GM19025 (cell line): ENCODE measurements at regions not wholly inside any gene's neighbourhood (a gene's known extent, or its start where the extent isn't known, plus 50 kb on each side); places are given as distances from the start of the nearest gene placed in this dataset.

Experiments used
- ATAC-seq: cut with Tn5 transposase; IDR thresholded peaks from one replicate; pipeline ENCODE4 v1.9.1; 2021; ENCODE audit warnings: mild to moderate bottlenecking, low read depth, moderate library complexity; ENCODE audit not compliant: unreplicated experiment

DNA sequence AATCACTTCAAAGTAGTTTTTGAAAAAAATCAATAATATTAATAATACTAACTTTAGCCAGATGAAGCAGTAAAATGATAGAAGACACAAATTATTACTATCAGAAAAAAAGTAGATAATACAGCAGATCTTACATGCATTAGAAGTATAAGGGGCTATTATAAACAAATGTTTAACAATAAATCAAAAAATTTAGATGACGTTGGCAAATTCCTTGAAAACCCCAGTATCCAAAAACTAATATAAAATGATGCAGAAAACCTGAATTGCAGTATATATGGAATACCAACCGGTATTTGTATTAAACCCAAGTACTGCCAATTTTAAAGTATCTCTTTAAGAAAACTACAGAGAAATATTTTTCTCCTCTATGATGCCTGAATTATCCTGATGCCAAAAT, 573.3 kb upstream of the CTNND2 start:
- no peak for ATAC-seq

DNA sequence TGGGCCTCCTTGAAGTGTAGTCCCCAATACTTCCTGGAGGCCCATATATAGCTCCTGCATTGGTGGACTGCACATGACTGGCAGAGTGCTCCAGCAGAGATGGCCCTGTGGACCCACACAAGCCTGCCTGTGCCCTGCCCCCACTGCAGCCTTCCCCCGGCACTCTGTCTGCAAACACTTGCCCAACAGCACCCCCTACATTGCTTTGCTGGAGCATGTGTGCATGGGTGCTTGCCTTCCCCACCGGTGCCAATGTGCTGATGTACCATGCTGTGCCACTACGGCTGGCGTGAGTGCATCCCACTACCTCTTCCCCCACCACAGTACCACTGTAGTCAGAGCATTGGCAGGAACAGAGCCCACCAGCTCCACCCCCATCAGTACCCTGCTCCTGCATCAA, 563.6 kb upstream of the CTNND2 start:
- ATAC-seq = no peak

DNA sequence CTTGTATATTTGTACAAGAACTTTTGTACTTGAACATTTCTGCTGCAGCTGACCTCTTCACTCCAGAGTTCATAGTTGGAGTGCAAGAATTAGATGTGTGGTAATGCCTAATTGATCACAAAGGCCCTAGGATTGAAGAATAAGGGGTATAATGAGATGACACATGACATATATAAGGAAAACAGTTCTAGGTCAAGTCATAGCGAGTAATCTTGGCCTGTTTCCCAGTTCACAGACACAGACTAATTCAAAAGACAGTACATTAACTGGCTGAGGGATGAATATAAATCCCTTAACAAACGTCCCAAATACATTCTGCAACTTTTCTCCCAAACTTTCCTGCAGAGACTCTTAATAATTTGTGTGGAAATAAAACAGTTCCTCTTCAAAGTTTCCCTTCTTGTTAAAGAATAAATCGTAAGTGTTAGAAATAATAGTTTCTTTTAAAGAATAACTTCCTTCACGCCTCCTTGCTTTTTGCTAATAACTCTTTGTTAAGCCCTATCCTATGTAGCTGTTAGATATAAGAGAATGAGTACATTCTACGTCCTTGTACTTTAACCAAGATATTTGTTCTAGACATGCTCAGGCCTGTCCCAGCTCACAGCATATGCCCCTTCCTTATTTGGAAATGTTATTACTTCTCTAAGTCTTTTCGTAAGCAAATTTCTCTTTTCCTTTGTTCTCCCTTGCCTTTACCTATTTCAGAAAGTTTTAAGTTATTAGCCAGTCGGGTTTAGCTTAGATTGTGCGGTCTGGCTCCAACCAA, 556.4 kb upstream of the CTNND2 start:
- no peak for ATAC-seq

DNA sequence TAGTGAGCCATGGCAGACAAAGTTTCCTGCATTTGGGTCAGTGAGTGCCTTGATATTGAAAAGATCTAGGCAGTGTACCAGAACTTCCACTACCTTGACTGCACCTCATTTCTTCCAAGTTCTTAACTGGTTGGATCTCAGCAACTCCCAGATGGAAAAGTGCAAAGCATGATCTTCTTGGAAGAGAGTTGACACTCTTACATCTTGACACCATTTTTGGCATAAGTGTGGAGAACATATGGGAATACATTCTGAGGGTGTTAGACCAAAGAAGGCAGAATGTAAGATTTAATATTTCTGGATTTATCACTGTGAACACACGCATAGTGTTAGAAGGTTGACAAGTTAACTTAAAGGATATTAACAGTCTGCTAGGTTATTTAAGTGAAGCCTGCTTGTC, 555.1 kb upstream of the CTNND2 start:
- no peak for ATAC-seq

DNA sequence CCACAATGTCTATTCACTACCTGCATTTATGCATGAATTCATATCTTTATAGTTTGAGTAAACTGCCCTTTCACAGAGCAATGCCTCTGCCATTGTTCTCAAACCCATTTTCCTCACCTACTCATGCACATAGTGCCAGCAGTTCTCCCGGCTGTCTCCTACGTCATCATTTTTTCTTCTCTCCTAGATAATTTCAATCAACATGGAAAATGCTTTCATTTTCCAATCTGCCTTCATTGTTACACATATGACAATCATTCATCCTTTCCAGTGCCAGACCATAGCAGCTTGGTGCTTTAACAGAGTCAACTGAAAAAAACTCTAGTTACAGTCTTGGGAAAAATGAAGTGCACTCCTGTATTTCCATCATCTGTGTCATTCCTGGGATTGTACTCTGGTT, 514.8 kb upstream of the CTNND2 start:
- no peak for ATAC-seq

DNA sequence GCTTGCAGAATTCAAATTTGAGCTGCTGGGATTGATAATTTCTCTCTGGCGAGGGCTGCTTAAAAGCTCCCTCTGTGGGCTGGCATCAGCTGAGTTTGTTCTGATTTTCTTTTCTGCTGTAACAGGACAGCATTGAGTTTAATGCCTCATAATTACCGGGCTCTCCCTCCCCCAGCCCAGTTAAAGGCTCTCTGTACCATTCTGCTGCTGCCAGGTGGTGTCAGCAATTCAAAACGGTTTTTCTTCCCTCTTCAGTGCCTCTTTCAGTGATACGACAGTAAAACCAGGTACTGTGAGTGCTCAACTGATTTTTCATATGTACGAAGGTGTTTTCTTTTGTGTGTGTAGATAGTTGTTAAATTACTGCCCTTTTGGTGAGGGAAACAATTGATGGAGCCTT, 509.3 kb upstream of the CTNND2 start:
- ATAC-seq = no peak

DNA sequence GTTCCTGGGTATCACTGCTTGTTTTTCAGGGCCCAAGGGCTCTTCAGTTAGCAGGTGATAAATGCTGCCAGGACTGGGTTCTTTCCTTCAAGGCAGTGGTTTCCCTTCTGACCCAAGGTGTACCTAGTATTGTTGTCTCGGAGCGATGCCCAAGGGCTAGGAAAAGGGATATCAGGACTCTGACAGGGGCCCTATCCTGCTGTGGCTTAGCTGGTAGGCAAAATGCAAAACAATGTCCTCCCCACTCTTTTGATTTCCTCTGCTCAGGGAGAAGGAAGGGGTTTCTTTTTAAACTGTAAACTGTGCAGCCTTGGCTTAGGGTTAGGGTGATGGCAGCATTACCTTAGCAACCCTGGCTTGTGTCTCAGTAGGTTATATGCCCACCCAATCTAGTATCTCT, 508.8 kb upstream of the CTNND2 start:
- ATAC-seq = no peak

DNA sequence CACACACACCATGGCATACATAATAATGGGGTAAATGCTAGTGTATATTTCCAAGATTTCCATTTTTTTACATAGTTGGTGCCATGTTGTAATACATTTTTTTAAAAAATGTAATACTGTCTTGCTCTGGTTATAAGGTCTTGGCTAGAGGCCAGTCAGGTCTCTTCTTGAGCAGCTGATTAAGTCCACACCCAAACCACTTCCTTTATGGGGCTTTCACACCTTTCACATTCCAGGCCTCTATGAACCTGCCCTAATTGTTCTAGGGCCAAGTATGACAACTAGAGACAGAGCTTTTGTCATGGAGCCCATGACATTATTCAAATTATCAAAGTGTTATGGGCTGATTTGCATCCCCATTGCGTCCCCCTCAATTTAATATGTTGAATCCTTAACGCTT, 495.6 kb upstream of the CTNND2 start:
- no peak for ATAC-seq

DNA sequence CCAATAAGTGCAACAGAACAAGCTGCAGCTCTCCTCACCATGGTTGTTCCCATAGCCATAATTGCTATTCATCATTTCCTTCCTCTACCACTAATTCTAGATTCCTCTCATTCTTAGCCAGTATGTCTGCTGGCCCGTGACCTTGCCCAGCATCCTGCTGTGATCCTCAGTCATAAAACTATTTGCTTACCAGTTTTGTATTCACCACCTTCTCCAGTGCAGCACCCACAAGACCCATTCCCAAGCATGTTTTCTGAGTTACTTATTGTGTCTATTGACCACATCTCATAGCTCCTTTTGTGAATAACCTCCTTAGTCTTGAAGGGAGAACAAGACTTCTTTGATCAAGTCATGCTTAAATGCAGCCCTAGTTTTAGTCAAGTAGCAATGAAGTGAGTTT, 488.0 kb upstream of the CTNND2 start:
- ATAC-seq = no peak

DNA sequence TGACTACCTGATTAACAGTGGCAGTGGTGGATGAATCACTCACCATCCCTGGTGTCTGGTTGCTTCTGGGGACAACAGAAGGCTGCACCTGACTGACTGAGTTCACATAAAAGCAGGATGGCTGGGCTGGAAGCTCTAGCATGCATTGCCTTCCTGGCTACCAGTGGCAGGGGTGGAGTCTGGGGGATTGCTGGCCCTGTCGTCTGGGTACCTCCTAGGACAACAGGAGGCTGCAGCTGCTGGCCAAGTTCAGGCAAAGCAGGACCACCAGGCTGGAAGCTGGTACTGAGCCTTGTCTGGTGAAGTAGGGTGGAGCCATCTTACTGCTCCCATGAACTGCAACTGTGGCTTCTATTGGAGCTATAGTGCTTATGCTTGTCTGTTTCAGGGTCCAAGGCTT, 480.8 kb upstream of the CTNND2 start:
- ATAC-seq = no peak

DNA sequence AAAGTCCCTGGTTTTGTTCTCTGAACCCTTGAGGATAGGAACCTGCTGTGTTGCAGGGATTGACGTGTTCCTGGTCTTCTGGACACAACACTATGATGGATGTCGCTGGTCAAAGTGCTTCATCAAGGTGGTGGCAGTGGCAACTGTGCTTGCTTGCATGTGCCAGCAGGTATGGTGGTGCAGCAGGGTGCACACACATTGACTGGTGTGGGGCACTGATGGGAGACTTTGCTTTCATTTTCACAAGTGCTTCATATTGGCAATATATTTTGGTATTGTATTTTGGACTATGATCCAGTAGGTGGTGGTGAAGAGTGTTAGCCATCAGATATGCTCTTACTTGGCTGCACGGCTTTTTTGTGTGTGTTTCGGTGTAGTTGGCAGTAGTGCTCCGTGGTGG, 479.8 kb upstream of the CTNND2 start:
- no peak for ATAC-seq

DNA sequence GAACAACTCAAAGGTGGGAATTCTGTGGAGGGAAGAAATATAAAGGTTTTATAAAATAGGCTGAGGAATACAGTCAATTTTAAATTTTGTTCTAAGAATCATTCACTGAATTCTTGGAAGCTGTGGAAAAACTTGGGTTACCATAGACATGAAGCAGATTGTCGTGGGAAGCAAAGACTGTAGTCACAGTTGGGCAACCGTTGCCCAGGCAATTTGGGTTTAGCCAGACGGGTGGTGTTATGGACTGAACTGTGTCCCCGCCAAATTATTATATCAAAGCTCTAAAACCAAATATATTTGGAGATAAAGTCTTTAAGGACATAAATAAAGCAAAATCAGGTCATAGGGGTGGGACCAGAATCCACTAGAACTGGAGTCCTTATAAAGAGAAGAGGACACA, 463.7 kb upstream of the CTNND2 start:
- ATAC-seq = no peak

DNA sequence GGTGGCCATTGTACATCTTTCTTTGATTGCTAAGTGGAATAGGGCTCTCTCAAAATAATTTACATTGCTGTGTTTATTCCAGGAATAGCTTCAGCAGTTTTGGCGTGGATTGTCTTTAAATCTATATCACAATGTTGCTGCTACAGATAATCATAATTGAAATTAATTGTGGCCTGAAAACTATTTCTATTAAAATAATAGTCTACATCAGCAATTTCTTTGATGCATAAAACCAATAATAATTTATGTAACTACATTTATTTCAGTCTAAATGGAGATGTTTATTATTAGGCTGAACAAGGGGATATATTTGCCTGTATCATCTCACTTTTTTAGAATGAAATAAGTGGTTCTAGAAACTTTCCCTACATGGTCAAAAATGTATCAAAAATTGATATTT, 456.0 kb upstream of the CTNND2 start:
- ATAC-seq = no peak

DNA sequence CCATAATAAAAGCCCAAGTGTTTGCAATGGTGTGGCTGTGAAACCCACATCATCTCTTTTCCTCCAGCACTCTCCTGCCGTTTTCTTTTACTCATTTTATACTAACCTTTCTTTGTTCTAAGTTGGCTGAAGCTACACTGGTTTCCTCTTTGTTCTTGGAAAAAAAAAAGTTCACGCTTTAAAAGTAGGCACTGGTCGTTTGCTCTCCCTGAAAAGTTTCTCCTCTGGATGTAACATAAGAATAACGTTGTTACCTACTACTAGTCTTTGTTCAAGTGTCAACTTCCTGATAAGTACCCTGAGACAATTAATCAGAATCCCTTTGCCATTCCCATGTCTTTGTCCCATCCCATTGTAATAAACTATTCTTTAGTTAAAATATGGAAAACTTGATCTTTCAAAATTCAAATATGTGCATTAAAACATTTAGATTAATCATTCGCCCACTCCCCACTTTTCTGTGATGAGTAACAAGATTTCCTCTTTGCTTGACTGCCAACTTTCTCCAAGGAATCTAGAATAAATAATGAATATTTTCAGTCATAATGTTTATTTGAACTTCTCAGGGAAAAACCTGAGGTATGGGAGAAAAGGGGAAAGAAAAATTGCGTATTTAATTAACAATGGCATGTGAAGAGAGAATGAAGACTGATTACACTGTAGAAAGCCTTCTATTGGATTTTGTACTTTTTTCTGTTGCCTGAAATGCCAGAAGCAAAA, 454.3 kb upstream of the CTNND2 start:
- no peak for ATAC-seq

DNA sequence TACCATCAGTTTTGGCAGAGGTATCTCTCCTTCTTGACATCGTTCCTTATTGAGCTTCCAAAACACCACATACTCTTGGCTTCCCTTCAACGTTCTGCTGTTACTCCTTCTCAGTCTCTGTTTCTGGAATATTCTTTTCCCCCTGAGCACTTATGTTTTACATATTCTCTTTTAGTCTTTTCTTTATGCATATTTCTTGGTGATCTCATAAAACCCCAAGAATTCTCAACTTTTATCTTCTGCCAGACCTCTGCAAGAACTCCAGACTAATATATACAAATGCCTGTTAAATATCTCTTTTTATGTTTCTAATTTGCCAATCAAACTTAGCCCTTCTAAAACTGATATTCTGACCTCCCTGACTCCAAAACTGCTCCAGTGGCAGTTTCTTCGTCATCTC, 453.4 kb upstream of the CTNND2 start:
- no peak for ATAC-seq

DNA sequence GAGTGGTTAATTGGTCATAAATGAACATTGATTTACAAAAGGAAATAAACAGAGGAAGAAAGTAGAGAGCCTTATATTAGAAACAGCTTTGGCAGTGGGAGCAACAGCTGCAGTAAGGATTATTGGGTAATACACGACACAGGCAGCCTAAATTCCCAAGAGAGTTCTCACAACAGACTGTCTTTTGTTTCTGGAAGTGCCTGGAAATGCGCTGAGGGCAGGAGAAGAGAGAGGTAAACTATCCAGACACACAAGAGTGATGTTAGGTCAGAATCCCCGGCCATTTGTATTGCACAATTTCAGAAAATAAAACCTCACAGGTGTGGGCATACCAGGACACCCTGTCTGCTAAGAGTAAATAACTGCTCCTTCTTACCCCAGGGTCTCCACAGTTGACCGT, 450.4 kb upstream of the CTNND2 start:
- no peak for ATAC-seq

DNA sequence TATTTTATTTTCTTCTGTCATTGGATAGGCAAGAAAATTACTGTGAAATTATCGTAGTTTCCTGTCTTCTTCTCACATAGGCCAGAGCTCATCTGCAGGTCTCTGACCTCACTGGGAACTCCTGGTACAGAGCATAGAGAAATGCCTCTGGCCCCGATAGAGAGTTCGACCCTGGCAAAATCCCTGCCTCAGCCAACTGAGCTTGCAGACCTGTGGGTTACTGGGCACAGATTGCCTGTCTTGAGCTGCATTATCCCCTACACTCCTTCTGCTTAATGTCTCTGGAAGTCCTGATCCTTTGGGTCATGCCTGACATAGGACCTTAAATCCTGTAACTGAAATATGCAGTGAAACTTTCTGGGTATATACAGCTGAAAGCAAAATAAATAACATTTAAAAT, 439.3 kb upstream of the CTNND2 start:
- ATAC-seq = no peak

DNA sequence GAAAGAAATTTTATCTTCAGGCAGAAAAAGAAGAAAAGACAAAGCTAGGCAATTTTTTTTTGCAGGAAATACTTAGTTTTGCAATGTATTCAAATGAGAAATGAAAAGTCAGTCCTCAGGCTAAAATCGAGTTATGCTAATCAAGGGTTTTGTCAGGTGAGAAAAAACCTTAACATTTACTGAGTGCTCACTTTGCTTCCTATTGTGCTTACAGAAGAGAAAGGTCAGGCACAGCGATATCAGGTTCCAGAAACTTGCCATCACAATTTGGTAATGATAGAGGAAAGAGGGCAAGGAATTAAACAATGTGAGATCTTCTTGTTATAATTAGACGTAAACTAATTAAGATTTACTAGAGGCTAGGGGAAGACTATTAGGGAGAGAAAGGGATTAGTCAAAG, 431.7 kb upstream of the CTNND2 start:
- no peak for ATAC-seq

DNA sequence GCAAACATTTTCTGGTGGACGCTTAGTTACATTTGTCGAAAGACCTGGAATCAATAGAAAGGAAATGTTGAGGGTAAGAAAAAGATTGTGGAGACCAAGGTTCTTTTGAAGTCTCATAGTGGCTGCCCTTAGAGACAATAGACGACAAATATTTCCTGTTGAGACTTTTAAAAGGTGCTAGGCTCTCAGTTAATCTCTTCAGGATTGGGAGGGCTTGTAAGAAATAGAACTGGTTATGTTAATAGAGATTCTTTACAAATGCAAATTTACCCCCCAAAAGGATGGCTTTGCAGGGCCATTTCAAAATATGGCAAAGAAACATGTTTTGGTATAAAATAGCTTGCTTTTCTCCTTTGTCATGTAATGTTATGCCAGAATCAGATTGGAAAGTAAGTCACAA, 428.2 kb upstream of the CTNND2 start:
- ATAC-seq = no peak

DNA sequence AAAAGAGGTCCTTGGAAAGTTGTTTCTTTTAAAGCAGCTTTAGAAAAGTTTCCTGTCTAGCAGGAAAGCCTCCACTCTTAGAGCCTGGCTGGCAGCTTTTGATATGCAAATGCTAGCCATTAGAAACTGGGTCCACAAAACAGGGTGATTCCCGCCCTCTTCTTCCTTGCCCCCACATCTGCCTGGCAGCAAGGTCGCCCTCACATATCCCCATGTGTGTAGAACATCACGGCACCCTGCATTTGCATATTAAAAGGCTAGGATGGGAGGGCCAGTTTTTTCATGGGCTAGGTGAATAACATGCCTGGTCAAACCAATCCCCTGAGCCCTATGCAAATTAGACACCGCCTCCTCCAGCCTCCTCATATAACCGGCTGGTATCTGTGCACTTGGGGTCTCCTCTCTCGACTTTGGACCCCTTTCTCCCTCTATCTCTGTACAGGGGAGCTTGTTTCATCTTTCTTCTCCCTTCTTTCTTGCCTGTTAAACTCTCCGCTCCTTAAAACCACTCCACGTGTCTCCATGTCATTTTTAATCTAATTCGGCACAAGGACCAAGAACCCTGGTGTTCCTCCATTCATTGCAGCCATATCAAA, 426.8 kb upstream of the CTNND2 start:
- no peak for ATAC-seq

DNA sequence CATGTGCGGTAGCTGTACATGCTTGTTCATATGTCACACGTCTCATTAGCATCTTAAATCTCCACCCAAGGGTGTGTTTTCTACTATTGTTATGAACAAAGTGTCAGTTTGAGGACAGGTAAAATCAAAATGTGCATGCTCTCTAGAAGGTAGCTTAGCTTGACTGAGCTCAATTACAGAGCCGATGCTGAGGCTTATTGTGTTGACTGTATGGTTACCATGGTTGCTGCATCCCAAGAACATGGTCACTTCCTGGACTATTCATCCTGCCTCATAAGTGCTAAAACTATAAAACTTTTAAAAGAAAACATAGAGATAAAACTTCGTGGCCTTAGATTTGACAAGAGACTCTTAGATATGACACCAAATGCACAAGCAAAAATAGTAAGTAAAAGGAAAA, 426.1 kb upstream of the CTNND2 start:
- ATAC-seq = no peak

DNA sequence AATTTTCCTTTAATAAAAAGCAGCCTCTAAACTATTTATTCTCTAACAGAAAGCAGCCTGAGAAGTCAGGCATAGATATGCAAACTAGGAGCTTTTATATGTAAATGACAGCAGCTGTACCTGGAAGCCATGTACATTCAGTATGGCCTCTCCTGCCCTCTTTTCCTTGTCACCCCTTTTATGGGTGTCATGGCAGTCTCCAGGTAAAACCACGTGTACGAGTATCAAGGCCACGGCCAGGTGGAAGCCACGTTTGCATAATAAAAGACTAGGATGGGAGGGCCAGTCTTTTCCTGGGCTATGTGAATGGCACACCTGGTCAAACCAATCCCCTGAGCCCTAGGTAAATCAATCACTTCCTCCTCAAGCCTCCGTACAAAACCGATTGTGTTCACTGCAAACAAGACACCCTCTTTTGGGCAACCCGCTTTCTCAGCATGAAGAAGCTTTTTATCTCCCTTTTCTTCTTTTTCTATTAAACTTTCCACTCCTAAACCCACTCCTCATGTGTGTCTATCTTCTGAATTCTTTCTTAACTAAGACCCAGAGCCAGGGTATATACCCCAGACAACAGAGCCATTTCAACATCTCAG, 419.5 kb upstream of the CTNND2 start:
- ATAC-seq = no peak
